HEK293 (cell line): ENCODE measurements at regions not wholly inside any gene's neighbourhood (a gene's known extent, or its start where the extent isn't known, plus 50 kb on each side); places are given as distances from the start of the nearest gene placed in this dataset.

Experiments
- CTCF ChIA-PET: fragments of 350-600 bp; formaldehyde crosslinking; extraction: SDS; loops from one replicate; lab custom pipeline; 2021; ENCODE audit warnings: antibody characterized with exemption; lab: Yijun Ruan, JAX
- POLR2A ChIA-PET: fragments of 300-600 bp; formaldehyde crosslinking; extraction: SDS; loops from one replicate; lab custom pipeline; 2020; ENCODE audit warnings: antibody characterized with exemption, inconsistent platforms; lab: Yijun Ruan, JAX
- H3K27ac ChIP-seq: fragments of 200-500 bp; sonication (Bioruptor generic); 2 replicates; pipeline ENCODE4 v1.5.1; 2014; ENCODE audit warnings: low read depth, low read length, control low read depth, inconsistent platforms; ENCODE audit errors: extremely low read depth
- H3K36me3 ChIP-seq, 2 experiments: fragments of 200-500 bp in 1 of 2; sonication (Bioruptor generic) in 1 of 2; 1 replicate in 1 of 2; 2 replicates in 1 of 2; pipeline ENCODE4 v1.5.1; 2014 to 2017; ENCODE audit warnings: inconsistent platforms in 2 of 2, low read length in 2 of 2; ENCODE audit not compliant: control insufficient read depth in 2 of 2, insufficient read depth in 1 of 2
- H3K4me1 ChIP-seq: fragments of 200-500 bp; sonication (Bioruptor generic); 2 replicates; pipeline ENCODE4 v1.5.1; 2014; ENCODE audit warnings: mild to moderate bottlenecking, low read length, inconsistent platforms; ENCODE audit not compliant: control insufficient read depth, insufficient read depth
- H3K4me3 ChIP-seq: 2 replicates; pipeline ENCODE4 v1.5.1; 2011; ENCODE audit warnings: low read depth, mild to moderate bottlenecking, control low read depth, low read length, moderate library complexity
- H3K9me3 ChIP-seq: fragments of 200-500 bp; sonication (Bioruptor generic); 2 replicates; pipeline ENCODE4 v1.5.1; 2014; ENCODE audit warnings: low read depth, low read length, inconsistent platforms; ENCODE audit not compliant: control insufficient read depth, insufficient read depth
- BCL11A ChIP-seq: fragments of 450-650 bp; formaldehyde crosslinking; IDR thresholded peaks from 2 replicates; pipeline ENCODE4 v1.5.1; 2016; ENCODE audit warnings: low read depth, missing biosample characterization, missing genetic modification characterization
- EGR2 ChIP-seq: fragments of 450-650 bp; formaldehyde crosslinking; IDR thresholded peaks from 2 replicates; pipeline ENCODE4 v1.5.1; 2016; ENCODE audit warnings: low read depth, missing biosample characterization, missing genetic modification characterization
- FEZF1 ChIP-seq: fragments of 450-650 bp; formaldehyde crosslinking; IDR thresholded peaks from 2 replicates; pipeline ENCODE4 v1.5.1; 2016; ENCODE audit warnings: missing biosample characterization, missing genetic modification characterization
- GLI4 ChIP-seq: fragments of 450-650 bp; formaldehyde crosslinking; IDR thresholded peaks from 2 replicates; pipeline ENCODE4 v1.5.1; 2016; ENCODE audit warnings: missing biosample characterization, missing genetic modification characterization
- INSM2 ChIP-seq: fragments of 450-650 bp; formaldehyde crosslinking; IDR thresholded peaks from 2 replicates; pipeline ENCODE4 v1.5.1; 2016; ENCODE audit warnings: missing biosample characterization, missing genetic modification characterization
- KLF7 ChIP-seq: fragments of 450-650 bp; formaldehyde crosslinking; IDR thresholded peaks from 2 replicates; pipeline ENCODE4 v1.5.1; 2016; ENCODE audit warnings: missing biosample characterization, missing genetic modification characterization, borderline replicate concordance
- MYNN ChIP-seq: fragments of 450-650 bp; formaldehyde crosslinking; IDR thresholded peaks from 2 replicates; pipeline ENCODE4 v1.5.1; 2016; ENCODE audit warnings: missing biosample characterization, missing genetic modification characterization, borderline replicate concordance
- PRDM1 ChIP-seq: fragments of 450-650 bp; formaldehyde crosslinking; IDR thresholded peaks from 2 replicates; pipeline ENCODE4; 2016; ENCODE audit warnings: missing biosample characterization, missing genetic modification characterization
- TCF7L2 ChIP-seq: IDR thresholded peaks from 2 replicates; pipeline ENCODE4 v1.6.1; 2011; ENCODE audit warnings: low read depth, mild to moderate bottlenecking, inconsistent platforms, low read length, moderate library complexity, borderline replicate concordance
- TSHZ1 ChIP-seq: fragments of 450-650 bp; formaldehyde crosslinking; IDR thresholded peaks from 2 replicates; pipeline ENCODE4 v1.5.1; 2016; ENCODE audit warnings: missing biosample characterization, missing genetic modification characterization, borderline replicate concordance
- YY1 ChIP-seq: fragments of 450-650 bp; formaldehyde crosslinking; IDR thresholded peaks from 2 replicates; pipeline ENCODE4 v1.5.1; 2018; ENCODE audit warnings: missing biosample characterization, missing genetic modification characterization
- ZBTB21 ChIP-seq: fragments of 450-650 bp; formaldehyde crosslinking; IDR thresholded peaks from 2 replicates; pipeline ENCODE4 v1.5.1; 2017; ENCODE audit warnings: missing biosample characterization, missing genetic modification characterization
- ZBTB7A ChIP-seq: fragments of 450-650 bp; formaldehyde crosslinking; IDR thresholded peaks from 2 replicates; pipeline ENCODE4 v1.5.1; 2016; ENCODE audit warnings: low read depth, missing biosample characterization, missing genetic modification characterization
- ZBTB8A ChIP-seq: fragments of 450-650 bp; formaldehyde crosslinking; IDR thresholded peaks from 2 replicates; pipeline ENCODE4 v1.5.1; 2016; ENCODE audit warnings: missing biosample characterization, missing genetic modification characterization
- ZFP37 ChIP-seq: fragments of 450-650 bp; formaldehyde crosslinking; IDR thresholded peaks from 2 replicates; pipeline ENCODE4 v1.5.1; 2016; ENCODE audit warnings: missing biosample characterization, missing genetic modification characterization
- ZNF324 ChIP-seq: fragments of 450-650 bp; formaldehyde crosslinking; IDR thresholded peaks from 2 replicates; pipeline ENCODE4 v1.5.1; 2016; ENCODE audit warnings: missing biosample characterization, missing genetic modification characterization
- ZNF423 ChIP-seq: fragments of 450-650 bp; formaldehyde crosslinking; IDR thresholded peaks from 2 replicates; pipeline ENCODE4 v1.5.1; 2016; ENCODE audit warnings: missing biosample characterization, missing genetic modification characterization
- ZNF560 ChIP-seq: fragments of 450-650 bp; formaldehyde crosslinking; IDR thresholded peaks from 2 replicates; pipeline ENCODE4 v1.5.1; 2017; ENCODE audit warnings: missing biosample characterization, missing genetic modification characterization, borderline replicate concordance
- ZNF843 ChIP-seq: fragments of 450-650 bp; formaldehyde crosslinking; IDR thresholded peaks from 2 replicates; pipeline ENCODE4 v1.5.1; 2016; ENCODE audit warnings: missing biosample characterization, missing genetic modification characterization
- ZSCAN4 ChIP-seq: fragments of 450-650 bp; formaldehyde crosslinking; IDR thresholded peaks from 2 replicates; pipeline ENCODE4 v1.5.1; 2017; ENCODE audit warnings: missing biosample characterization, missing genetic modification characterization

GRCh38 chr3:124372775-124373174 lies 357.5 kb upstream of the UMPS start:
- no peak for TF ChIP-seq PRDM1 (tag by site-specific recombination)
- TF ChIP-seq ZNF843 (tag by site-specific recombination) = no peak
- no peak for TF ChIP-seq INSM2 (tag by site-specific recombination)
- TF ChIP-seq ZBTB21 (tag by site-specific recombination) = no peak
- no peak for TF ChIP-seq GLI4 (tag by site-specific recombination)
- no peak for TF ChIP-seq BCL11A (tag by site-specific recombination)
- no peak for TF ChIP-seq TSHZ1
- H3K4me3 ChIP-seq = no peak overlapping the region
- H3K27ac ChIP-seq = no peak overlapping the region
- no peaks in the 10 kb centered on the region for H3K9me3 ChIP-seq
- ChIA-PET POLR2A (no interaction called here), CTCF (no interaction called here)
- no peaks in the 10 kb centered on the region for H3K4me1 ChIP-seq
- no peaks in the 10 kb centered on the region for H3K36me3 ChIP-seq

- H3K27ac ChIP-seq = no peak overlapping the region
- CTCF ChIA-PET = no interaction called here
- H3K36me3 ChIP-seq = no peaks in the 10 kb centered on the region
- POLR2A ChIA-PET = no interaction called here
- TF ChIP-seq ZBTB7A (tag by site-specific recombination) (no peak), YY1 (tag by site-specific recombination) (no peak), ZNF423 (tag by site-specific recombination) (no peak), FEZF1 (no peak), TCF7L2 (no peak), ZSCAN4 (no peak), MYNN (tag by site-specific recombination) (no peak), KLF7 (tag by site-specific recombination) (no peak), ZFP37 (no peak), GLI4 (tag by site-specific recombination) (no peak), ZNF324 (tag by site-specific recombination) (no peak), ZBTB8A (no peak), EGR2 (tag by site-specific recombination) (no peak), ZNF560 (tag by site-specific recombination) (no peak)
- no peaks in the 10 kb centered on the region for H3K9me3 ChIP-seq
- no peak overlapping the region for H3K4me3 ChIP-seq
- no peaks in the 10 kb centered on the region for H3K4me1 ChIP-seq
Measured at GRCh38 chr3:124373524-124373923, 356.7 kb upstream of the UMPS start.
